Lung (tissue), 11 donors: ENCODE measurements at regions not wholly inside any gene's neighbourhood (a gene's known extent, or its start where the extent isn't known, plus 50 kb on each side); places are given as distances from the start of the nearest gene placed in this dataset.

Experiments used
- ATAC-seq: fragments of 200-7000 bp; cut with Tn5 transposase; one replicate; pipeline ENCODE4 v1.9.1; 2020; ENCODE audit warnings: moderate number of reproducible peaks; ENCODE audit not compliant: insufficient read depth, low FRiP score
- DNase-seq, 3 donors: peaks; one replicate each; pipeline ENCODE4 v3.0.0-alpha.2; 2013 to 2017
- H3K27ac ChIP-seq, 2 donors: one replicate each; pipeline ENCODE4 v1.5.1; 2013; ENCODE audit warnings: mild to moderate bottlenecking in 2 of 2, moderate library complexity in 2 of 2, control low read depth in 1 of 2, inconsistent platforms in 1 of 2, low read depth in 1 of 2, low read length in 1 of 2
- H3K27me3 ChIP-seq, 3 donors: one replicate each; pipeline ENCODE4 v1.5.1; 2013; ENCODE audit warnings: low read length in 2 of 3; ENCODE audit not compliant: control insufficient read depth in 3 of 3, insufficient read depth in 3 of 3
- H3K36me3 ChIP-seq, 4 donors: one replicate each; pipeline ENCODE4 v1.5.1; 2013; ENCODE audit warnings: low read length in 4 of 4, mild to moderate bottlenecking in 1 of 4, moderate library complexity in 1 of 4; ENCODE audit not compliant: control insufficient read depth in 4 of 4, insufficient read depth in 4 of 4
- H3K4me1 ChIP-seq, 5 donors: one replicate each; pipeline ENCODE4 v1.5.1; 2013; ENCODE audit warnings: low read length in 5 of 5, mild to moderate bottlenecking in 2 of 5, moderate library complexity in 1 of 5; ENCODE audit not compliant: control insufficient read depth in 5 of 5, insufficient read depth in 5 of 5
- H3K4me3 ChIP-seq: one replicate; pipeline ENCODE4 v1.5.1; 2013; ENCODE audit warnings: mild to moderate bottlenecking, control low read depth, moderate library complexity
- H3K9ac ChIP-seq, 2 donors: one replicate each; pipeline ENCODE4 v1.5.1; 2013; ENCODE audit warnings: low read length in 2 of 2, control low read depth in 1 of 2; ENCODE audit not compliant: insufficient read depth in 1 of 2
- H3K9me3 ChIP-seq, 4 donors: one replicate each; pipeline ENCODE4 v1.5.1; 2013; ENCODE audit warnings: low read length in 3 of 4, mild to moderate bottlenecking in 1 of 4, moderate library complexity in 1 of 4; ENCODE audit not compliant: control insufficient read depth in 4 of 4, insufficient read depth in 3 of 4
- CTCF ChIP-seq: IDR thresholded peaks from 2 replicates; pipeline ENCODE4 v1.5.1; 2012; ENCODE audit warnings: mild to moderate bottlenecking; ENCODE audit errors: control extremely low read depth, extremely low read depth
- WGBS, 2 donors: extraction: QIAGEN DNeasy Blood & Tissue Kit; methylation state at CpG; one replicate each; pipeline ENCODE4 v1.1.7; 2013; 5-methylcytosine and 5-hydroxymethylcytosine counted together
- donor health status: control.
- donor health status: control.
- donor health status: Bipolar disorder and iron deficiency.
- donor health status: healthy.
- donor health status: DM: yes; HTN: yes; CAD: no.

DNA sequence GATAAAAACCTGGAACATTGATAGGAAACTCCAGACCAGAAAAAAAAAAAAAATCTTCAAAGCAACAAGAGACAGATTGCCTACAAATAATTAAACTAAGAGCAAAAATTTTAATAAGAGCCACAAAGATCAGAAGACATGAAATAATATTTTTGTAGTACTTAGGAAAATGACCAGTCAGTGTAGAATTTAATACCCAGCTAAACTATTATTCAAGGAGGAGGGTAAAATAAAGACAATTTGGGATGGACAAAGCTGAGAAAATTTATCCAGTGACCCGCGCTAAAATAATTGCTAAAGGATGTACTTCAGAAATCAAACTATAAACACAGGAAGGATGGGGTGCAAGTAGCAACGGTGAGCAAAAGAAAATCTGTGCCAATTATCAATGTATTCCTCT is 133.2 kb downstream of the AQP9 start:
- Histone ChIP-seq H3K36me3 (no peaks in the 10 kb centered on the region), H3K4me1 (peaks cover 0 to 2% (median 0%) of the 10 kb centered on the region in 5 donors), H3K9me3 (peaks cover 0 to 7% (median 1%) of the 10 kb centered on the region in 4 donors), H3K27me3 (no peaks in the 10 kb centered on the region), H3K4me3 (no peak overlapping the region), H3K27ac (no peak overlapping the region), H3K9ac (no peak overlapping the region)
- DNase-seq (no peak), ATAC-seq (no peak)
- WGBS, 2 donors: 78 to 84% methylated on average over 3 of the region's 3 CpGs
- no peak for TF ChIP-seq CTCF

- no peak for DNase-seq
- no peak overlapping the region for H3K27ac ChIP-seq
- no peak overlapping the region for H3K4me3 ChIP-seq
- WGBS, 2 donors: 92 to 93% methylated on average over 7 of the region's 7 CpGs
- no peak overlapping the region for H3K9ac ChIP-seq
- H3K27me3 ChIP-seq: no peaks in the 10 kb centered on the region
- H3K9me3 ChIP-seq: peaks cover 0 to 7% (median 1%) of the 10 kb centered on the region in 4 donors
- peaks cover 0 to 2% (median 0%) of the 10 kb centered on the region in 5 donors for H3K4me1 ChIP-seq
- no peak for ATAC-seq
- TF ChIP-seq CTCF: no peak
- H3K36me3 ChIP-seq: no peaks in the 10 kb centered on the region
Observed at GRCh38 chr15:58273104-58273503, 134.9 kb downstream of the AQP9 start.

DNA sequence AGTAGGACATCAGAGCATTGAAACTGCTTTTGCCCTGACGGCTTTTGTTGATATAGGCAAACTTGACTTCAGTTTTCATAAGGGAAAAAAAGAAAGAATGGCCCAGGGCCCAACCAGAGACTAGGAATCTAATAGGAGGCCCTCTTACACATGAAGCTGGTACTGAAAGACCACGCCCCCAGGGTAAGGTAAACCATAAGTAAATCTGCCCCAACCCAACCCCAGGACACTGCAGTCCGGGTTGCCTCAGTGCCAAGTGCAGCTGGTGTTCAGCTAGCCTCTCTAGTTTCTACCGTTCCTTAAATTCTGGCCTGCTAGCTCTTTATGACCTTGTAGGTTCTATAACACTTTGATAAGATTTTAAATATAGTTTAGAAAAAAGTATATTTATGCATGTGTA is 136.7 kb downstream of the AQP9 start:
- Histone ChIP-seq H3K4me3 (no peak overlapping the region), H3K9me3 (peaks cover 0 to 7% (median 1%) of the 10 kb centered on the region in 4 donors), H3K4me1 (peaks cover 0 to 2% (median 0%) of the 10 kb centered on the region in 5 donors), H3K9ac (no peak overlapping the region), H3K27me3 (no peaks in the 10 kb centered on the region), H3K36me3 (no peaks in the 10 kb centered on the region), H3K27ac (no peak overlapping the region)
- DNase-seq: no peak
- no peak for TF ChIP-seq CTCF
- no peak for ATAC-seq
- 64 to 78% methylated on average over 4 of the region's 4 CpGs for WGBS, 2 donors

- TF ChIP-seq CTCF: no peak
- WGBS, 2 donors: 84 to 96% methylated on average over 3 of the region's 3 CpGs
- Histone ChIP-seq H3K4me1 (no peaks in the 10 kb centered on the region), H3K27ac (no peak overlapping the region), H3K9ac (no peak overlapping the region), H3K9me3 (peaks cover 0 to 7% (median 1%) of the 10 kb centered on the region in 4 donors), H3K36me3 (no peaks in the 10 kb centered on the region), H3K4me3 (no peak overlapping the region), H3K27me3 (peaks cover 0 to 2% (median 0%) of the 10 kb centered on the region in 3 donors)
- DNase-seq: no peak
- no peak for ATAC-seq
Observed at GRCh38 chr15:58275785-58276184, 137.6 kb downstream of the AQP9 start.
